ENCODE measurements at regions not wholly inside any gene's neighbourhood (a gene's known extent, or its start where the extent isn't known, plus 50 kb on each side); places are given as distances from the start of the nearest gene placed in this dataset.

DNA sequence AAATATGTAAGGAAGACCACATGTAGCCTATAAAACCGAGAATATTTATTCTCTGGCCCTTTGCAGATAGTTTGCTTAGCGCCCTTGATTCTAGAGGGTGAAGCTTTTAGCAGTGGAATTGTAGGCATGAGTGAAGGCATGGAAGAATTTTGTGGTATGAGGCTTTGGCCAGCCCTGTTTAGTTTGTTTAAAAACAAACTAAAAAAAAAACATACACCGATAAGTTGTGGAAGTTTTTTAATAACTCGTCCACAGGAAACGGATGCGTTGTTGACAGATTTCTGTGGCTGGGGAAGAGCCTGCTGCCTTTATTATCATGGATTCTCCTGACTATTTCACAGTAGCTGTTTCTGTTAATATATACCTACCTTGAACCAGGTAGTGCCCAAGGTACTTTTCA lies 194.7 kb upstream of the LNX1 start:
- 38% methylated on average over 6 of the region's 6 CpGs for WGBS (ENCODE audit: low lambda C conversion rate)
- intact Hi-C loops (cut with micrococcal nuclease; ENCODE audit: unreplicated experiment) (no loop called here), in situ Hi-C loops (cut with HindIII; ENCODE audit: extremely low pct_ligation_motif_present, low pct_unique_long_range_greater_than_20kb) (no loop called here)
- no peaks in the 10 kb centered on the region for H3K36me3 ChIP-seq (replicated peaks in 1 of 2; ENCODE audit: control insufficient read depth in 1 of 2, insufficient read depth in 2 of 2, low read length in 2 of 2)
- H3K4me3 ChIP-seq (replicated peaks in 1 of 3; ENCODE audit: insufficient read depth in 1 of 3, low read depth in 2 of 3, low read length in 3 of 3): no peak overlapping the region
- POLR2A ChIA-PET: no interaction called here
- H3K4me1 ChIP-seq (ENCODE audit: insufficient read depth, low read length): peaks cover 24% of the 10 kb centered on the region
- H4K20me1 ChIP-seq (ENCODE audit: insufficient read depth, low read length): no peaks in the 10 kb centered on the region
- no peak overlapping the region for H2AFZ ChIP-seq (ENCODE audit: low read length)
- no peaks in the 10 kb centered on the region for H3K79me2 ChIP-seq (ENCODE audit: insufficient read depth, low read length)
- FAIRE-seq: no peak
- no peak overlapping the region for H3K4me2 ChIP-seq (ENCODE audit: low read depth, low read length)
- no peaks in the 10 kb centered on the region; a peak in 1 of 5 replicates for H3K27me3 ChIP-seq (ENCODE audit: control insufficient read depth in 1 of 2, insufficient read depth in 2 of 2, low read length in 2 of 2)
- no peak for TF ChIP-seq HNF4A (CRISPR knock-in tag; IDR thresholded peaks at IDR 0.05)
- no peak for TF ChIP-seq MTA1 (CRISPR knock-in tag; IDR thresholded peaks at IDR 0.05; ENCODE audit: borderline replicate concordance)
- no peak for TF ChIP-seq TBL1XR1 (IDR thresholded peaks at IDR 0.05; ENCODE audit: borderline replicate concordance, low read length, partially characterized antibody)
- no peak for TF ChIP-seq ZNF44 (CRISPR knock-in tag; IDR thresholded peaks at IDR 0.05)
- TF ChIP-seq ZFP36L2 (CRISPR knock-in tag; IDR thresholded peaks at IDR 0.05): no peak
- no peak for TF ChIP-seq U2AF1 (optimal IDR thresholded peaks at IDR 0.05; ENCODE audit: low read depth, low read length)
- no peak for TF ChIP-seq PHF5A (CRISPR knock-in tag; IDR thresholded peaks at IDR 0.05; ENCODE audit: low read depth, unreplicated experiment)
- TF ChIP-seq HMG20B (CRISPR knock-in tag; conservative IDR thresholded peaks at IDR 0.05): no peak
- no peak for TF ChIP-seq FOXK1 (CRISPR knock-in tag; IDR thresholded peaks at IDR 0.05; ENCODE audit: borderline replicate concordance, low read depth)
- no peak for TF ChIP-seq HES4 (CRISPR knock-in tag; IDR thresholded peaks at IDR 0.05; ENCODE audit: borderline replicate concordance)
- TF ChIP-seq MAFG (CRISPR knock-in tag; IDR thresholded peaks at IDR 0.05): no peak
- H3K9me3 ChIP-seq (ENCODE audit: low read length): no peaks in the 10 kb centered on the region
- no peak for ATAC-seq
- H3K27ac ChIP-seq (ENCODE audit: extremely low read length, insufficient read depth, low read length): no peak overlapping the region
- H3K9ac ChIP-seq (ENCODE audit: insufficient read depth, low read depth, low read length): no peak overlapping the region
- BruUV-seq (replicated peaks): no TSS peak
- DNase-seq (ENCODE audit: low spot score): no peak
- CTCF ChIA-PET (ENCODE audit: low intra/inter-chr PET ratio, low total read pairs): no interaction called here

GRCh38 chr4:53784112-53784511 lies 192.8 kb upstream of the LNX1 start:
- Histone ChIP-seq H3K4me1 (ENCODE audit: insufficient read depth, low read length) (peaks cover 28% of the 10 kb centered on the region), H3K4me2 (ENCODE audit: low read depth, low read length) (no peak overlapping the region), H3K27ac (ENCODE audit: extremely low read length, insufficient read depth, low read length) (no peak overlapping the region), H2AFZ (ENCODE audit: low read length) (no peak overlapping the region), H3K79me2 (ENCODE audit: insufficient read depth, low read length) (no peaks in the 10 kb centered on the region), H3K9ac (ENCODE audit: insufficient read depth, low read depth, low read length) (no peak overlapping the region), H3K9me3 (ENCODE audit: low read length) (no peaks in the 10 kb centered on the region), H3K27me3 (ENCODE audit: control insufficient read depth in 1 of 2, insufficient read depth in 2 of 2, low read length in 2 of 2) (no peaks in the 10 kb centered on the region; a peak in 1 of 5 replicates), H4K20me1 (ENCODE audit: insufficient read depth, low read length) (no peaks in the 10 kb centered on the region), H3K36me3 (replicated peaks in 1 of 2; ENCODE audit: control insufficient read depth in 1 of 2, insufficient read depth in 2 of 2, low read length in 2 of 2) (no peaks in the 10 kb centered on the region), H3K4me3 (replicated peaks in 1 of 3; ENCODE audit: insufficient read depth in 1 of 3, low read depth in 2 of 3, low read length in 3 of 3) (no peak overlapping the region)
- no TSS peak for BruUV-seq (replicated peaks)
- DNase-seq (ENCODE audit: low spot score): no peak
- POLR2A ChIA-PET: no interaction called here
- intact Hi-C loops (cut with micrococcal nuclease; ENCODE audit: unreplicated experiment) (no loop called here), in situ Hi-C loops (cut with HindIII; ENCODE audit: extremely low pct_ligation_motif_present, low pct_unique_long_range_greater_than_20kb) (no loop called here)
- TF ChIP-seq ELK4 (CRISPR knock-in tag; IDR thresholded peaks at IDR 0.05; ENCODE audit: borderline replicate concordance) (no peak), MATR3 (CRISPR knock-in tag; IDR thresholded peaks at IDR 0.05) (no peak), ZNF577 (CRISPR knock-in tag; IDR thresholded peaks at IDR 0.05; ENCODE audit: borderline replicate concordance, low read depth) (no peak), RBAK (CRISPR knock-in tag; IDR thresholded peaks at IDR 0.05) (no peak), JUN (CRISPR knock-in tag; IDR thresholded peaks at IDR 0.05) (no peak), ZNF101 (CRISPR knock-in tag; IDR thresholded peaks at IDR 0.05; ENCODE audit: borderline replicate concordance, low read depth) (no peak), ZNF639 (CRISPR knock-in tag; conservative IDR thresholded peaks at IDR 0.05) (no peak), HOXA7 (CRISPR knock-in tag; IDR thresholded peaks at IDR 0.05) (no peak)
- TF ChIP-seq, protein P1, sequence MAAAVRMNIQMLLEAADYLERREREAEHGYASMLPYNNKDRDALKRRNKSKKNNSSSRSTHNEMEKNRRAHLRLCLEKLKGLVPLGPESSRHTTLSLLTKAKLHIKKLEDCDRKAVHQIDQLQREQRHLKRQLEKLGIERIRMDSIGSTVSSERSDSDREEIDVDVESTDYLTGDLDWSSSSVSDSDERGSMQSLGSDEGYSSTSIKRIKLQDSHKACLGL (CRISPR knock-in tag; IDR thresholded peaks at IDR 0.05): no peak
- no peak for FAIRE-seq
- ATAC-seq: no peak
- CTCF ChIA-PET (ENCODE audit: low intra/inter-chr PET ratio, low total read pairs): no interaction called here
- WGBS (ENCODE audit: low lambda C conversion rate): 60% methylated on average over 3 of the region's 3 CpGs
